Activated CD8-positive, alpha-beta memory T cell treated with anti-CD3 and anti-CD28 coated beads for 1 hour (primary cell): ENCODE measurements at regions not wholly inside any gene's neighbourhood (a gene's known extent, or its start where the extent isn't known, plus 50 kb on each side); places are given as distances from the start of the nearest gene placed in this dataset.

Source experiments
- DNase-seq, 2 donors: peaks; one replicate each; pipeline ENCODE4 v3.0.0-alpha.2; 2020; ENCODE audit warnings: low read depth in 1 of 2; ENCODE audit errors: extremely low read depth in 1 of 2

DNA sequence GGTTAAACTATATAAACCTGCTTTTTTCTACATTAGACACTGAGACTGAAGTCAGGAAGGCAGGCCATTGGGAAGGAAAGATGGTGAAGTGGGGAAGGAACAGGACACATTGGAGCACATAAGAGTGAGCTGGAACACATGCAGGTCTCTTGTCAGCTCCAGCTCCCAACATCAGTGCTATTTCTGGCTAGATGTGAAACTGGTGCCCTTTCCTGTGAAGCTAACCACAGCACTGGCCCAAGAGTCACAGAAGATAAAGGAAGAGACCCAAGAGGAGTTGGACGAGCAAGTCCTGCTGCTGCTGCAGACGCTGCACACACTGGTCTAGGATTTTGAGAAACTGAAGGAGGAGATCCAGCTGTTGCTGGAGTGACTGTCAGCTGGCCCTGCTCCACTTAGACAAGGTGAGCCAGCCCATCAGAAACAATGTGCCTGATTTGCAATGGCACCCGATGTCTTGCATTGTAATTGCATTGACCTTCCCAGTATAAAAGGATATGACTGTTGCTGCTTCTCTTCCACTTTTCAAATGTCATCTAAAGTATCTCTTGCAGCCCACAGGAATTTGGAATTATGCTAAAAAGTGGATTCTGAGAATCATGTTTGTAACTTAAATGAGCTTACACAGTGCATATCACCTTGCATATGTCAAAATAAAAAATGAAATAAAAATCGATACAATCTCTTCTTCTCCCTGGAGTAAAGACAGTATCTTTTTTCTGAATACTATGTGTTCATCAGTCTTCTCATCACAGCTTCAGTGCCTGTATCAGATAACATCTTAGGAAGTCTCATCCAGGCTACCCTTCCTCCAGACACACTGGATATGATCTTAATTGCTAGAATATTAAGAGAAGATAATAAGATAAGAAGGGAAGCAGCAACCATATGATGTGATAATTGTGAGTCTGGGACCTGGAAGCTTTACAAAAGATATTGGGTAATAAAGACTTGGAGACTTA lies 230.7 kb upstream of the SPRY2 start:
- DNase-seq = no peak

DNA sequence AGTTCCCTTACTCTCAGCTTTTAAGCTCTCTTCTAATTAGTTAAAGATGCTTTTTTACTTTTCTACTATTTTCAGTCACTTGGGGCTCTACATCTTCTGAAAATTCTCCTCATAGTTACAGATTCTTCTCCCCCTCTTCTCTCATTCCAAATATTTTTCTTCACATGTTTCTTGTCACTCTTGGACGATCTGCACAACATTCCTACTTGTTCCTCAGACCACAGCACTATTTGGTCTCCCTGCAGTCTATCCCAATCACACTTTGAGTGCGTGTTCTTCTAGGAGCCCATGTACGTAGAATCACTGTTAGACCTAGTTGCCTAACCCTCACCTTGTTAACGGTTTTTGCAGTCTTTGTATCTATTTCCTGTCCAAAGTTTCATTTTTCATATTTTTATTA lies 222.5 kb upstream of the SPRY2 start:
- no peak for DNase-seq

DNA sequence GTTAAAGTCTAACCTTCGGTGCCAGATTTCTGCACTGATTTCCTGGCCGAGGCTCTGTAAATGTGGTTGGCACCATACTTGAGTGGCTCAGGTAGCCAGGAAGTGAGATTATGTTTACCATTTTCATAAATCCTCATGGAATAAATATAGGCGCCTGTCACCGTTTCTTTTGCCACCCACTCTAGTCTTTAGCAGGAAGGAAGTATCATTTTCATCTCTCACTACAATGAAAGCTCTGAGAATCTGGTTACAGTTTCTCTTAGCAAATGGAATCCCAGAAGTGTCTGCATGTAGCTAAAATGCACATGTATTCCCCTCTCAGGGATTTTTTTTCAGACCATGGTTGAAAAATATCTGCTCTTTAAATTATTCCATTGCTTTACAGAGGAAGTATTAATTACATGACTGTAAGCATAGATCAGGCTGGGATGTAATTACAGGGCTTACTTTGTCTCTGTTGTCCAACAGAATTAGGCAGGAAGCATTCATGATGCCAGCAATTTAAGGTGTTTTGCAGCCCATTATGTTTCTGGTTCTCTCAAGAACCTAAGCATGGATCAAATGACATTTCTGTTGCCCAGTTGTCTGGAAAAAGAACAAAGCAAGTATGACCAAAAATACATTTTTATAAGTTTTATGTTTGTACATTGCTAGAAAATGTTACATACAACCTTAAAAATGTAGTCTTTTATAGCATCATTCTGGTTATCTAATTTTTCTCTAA lies 221.7 kb upstream of the SPRY2 start:
- DNase-seq = no peak

DNA sequence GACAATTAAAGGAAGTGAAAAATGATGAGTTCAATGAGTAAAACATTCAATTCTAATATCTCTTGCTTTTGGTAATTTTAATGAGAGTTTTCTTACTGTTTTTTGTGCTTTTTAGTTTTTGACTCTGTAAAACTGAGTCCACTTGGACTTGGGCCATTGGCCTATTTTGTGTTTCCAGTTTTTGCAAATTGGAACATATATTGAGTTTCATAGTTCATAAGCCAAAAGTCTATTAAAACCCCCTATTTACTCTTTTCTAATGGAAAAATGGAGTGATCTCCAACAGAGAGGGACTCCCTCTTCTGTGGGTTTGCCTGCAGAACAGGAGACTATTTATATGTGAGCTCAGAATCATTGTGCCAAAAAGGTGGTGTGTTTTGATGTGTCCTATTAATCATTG lies 219.7 kb upstream of the SPRY2 start:
- DNase-seq = no peak

DNA sequence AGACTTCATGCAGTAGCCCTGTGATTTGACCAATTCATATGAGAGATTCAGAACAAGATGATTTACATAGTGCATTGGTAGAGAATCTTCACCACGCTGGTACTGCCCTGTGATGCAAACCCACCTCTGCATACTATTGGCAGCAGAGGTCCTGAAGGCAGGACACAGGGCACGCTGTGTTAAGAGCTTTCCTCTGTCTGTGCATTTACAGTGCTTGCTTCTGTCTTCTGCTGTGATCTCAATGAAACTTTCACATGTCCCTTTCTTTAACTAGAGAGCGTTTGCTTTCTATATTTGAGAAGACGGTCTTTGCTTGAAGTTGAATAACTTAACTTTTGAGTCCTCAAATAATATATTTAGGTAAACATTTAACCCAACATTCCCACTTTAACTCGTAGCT lies 219.0 kb upstream of the SPRY2 start:
- no peak for DNase-seq

DNA sequence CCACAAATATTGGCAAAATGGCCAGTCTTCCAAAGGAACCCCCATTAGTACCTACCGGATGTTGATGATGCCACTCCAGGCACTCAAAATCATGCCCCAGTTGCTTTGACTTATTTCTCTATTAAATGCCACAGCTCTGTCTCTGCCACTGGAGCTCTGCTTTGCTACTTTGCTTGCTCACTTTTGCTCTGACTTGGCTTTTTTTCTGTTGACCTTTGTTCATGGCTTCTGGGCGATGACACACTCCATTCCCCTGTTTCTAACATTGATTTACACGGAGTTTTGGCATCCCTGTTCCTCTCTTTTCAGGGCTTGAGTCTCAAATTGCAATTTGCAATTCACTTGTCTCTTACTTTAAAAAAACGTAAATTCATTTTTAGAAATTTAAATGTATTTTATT lies 217.1 kb upstream of the SPRY2 start:
- DNase-seq = no peak

DNA sequence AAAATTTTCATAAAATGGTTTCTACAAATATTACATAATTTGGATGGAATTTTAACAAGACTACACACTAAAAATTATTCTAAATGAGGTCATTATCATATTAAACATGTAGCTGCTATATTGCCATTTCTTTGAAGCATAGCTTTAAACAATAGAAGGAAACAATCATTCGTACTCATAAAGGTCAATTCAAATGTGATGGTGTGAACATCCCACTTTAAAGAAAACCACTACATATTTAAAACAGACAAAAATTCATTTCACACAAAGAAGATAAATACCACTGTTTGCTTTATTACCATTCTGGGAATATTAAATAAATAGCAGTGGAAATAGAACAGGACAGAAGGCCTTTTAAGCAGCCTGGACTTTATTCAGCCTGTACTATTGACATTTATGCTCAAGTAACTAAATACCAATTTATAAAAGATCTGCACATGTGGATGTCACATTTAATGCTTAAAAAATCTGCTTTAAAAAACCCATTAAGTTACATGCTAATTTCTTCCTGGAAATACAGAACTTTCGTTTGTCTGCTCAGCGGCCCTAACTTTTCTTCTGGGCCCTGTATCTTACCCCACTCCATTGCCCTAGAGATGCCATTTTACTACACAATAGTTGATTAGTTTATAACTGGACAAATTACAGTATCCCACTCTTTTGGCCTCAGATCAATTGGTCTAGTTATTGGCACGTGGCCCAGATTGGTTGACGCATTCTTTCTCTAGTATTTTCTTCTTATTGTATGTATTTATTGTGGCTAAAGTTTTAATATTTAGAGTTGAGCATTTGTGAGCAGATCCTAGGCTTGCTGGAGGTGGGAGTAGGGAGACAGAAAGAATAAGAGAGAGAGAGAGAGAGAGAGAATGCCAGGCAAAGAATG lies 215.1 kb upstream of the SPRY2 start:
- DNase-seq = no peak

DNA sequence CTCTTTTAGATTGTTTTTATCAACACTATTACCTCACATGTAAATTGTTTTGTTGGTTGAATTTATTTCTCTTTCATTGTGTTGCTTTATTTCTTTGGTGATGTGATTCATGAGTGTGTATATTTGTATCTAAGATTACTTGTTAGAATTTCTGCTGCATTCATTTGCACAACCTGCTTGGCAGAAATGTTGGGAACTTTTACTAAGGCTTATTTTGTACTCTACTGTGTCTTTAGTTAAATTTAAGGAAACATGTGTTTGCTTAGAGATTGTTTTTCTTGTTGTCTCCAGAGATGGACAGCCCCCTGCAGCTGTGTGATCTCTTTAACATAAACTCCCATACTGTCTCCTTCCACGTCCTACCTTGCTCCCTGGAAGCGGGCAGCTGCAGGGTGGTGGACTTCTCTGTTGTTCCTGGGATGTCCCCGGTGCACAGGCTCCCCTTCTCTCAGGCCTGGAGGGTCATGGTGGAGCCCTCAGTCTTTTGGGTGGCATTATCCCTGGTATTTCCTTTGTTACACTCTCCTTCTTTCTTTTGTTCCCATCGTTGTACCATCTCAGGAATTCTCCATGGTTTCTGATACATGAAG lies 212.0 kb upstream of the SPRY2 start:
- no peak for DNase-seq

DNA sequence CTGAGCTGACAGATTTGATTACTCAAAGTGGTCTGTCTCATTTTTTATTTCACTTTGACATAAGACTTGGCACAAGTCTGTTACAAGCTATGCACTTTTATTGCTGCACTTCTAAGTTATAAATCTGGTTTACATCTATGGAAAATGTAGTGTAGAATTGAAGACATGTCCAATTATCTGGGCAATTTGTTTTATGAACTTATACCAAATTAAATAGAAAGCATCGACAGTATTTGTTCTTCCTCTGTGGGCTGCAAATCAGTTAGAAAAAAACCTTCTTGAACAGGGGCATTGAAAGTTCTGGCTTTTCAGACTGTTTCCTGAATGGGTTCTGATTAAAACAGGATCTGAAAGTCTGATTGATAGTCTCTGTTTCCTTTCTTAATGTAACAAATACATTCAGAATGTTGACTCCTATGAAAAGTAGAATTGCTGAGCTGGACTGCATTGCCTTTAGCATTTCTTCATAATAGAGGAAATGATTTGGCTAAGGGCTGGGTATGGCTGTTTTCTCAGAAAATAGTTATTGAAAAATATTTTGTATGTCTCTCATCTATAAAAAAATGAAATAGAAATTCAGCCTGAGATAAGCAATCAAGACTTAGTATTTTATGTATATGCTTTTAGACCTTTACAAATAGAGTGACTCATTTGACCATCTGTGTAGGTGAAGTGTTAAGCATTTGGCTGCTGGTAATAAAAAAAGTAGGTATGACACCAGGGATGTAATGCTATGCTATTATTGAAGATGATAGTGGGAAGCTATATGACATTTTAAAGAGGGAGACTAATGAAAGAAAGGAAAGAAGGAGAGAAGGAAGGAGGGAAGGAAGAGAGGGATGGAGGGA lies 210.9 kb upstream of the SPRY2 start:
- DNase-seq = no peak

DNA sequence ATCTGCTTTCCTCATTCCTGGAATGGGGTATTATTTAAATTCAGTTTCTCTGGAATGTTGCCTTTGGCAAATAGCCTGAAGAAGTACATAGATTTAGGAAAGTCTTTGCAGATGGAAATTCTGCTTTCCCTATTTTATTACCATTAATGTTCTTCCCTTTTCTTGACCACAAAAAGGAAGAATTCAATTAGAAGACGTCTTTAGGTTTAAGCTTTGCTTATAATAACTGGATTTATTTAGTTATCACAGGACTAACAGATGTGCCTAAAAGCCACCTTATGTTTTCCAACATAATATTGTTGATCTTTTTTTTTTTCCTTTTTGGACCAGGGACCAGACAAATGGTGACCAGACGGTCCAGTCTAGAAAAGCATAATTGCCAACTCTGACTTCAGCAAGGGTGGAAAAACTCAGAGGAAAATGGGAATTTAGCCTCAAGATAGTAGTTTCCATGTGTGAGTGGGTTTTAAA lies 210.1 kb upstream of the SPRY2 start:
- no peak for DNase-seq

DNA sequence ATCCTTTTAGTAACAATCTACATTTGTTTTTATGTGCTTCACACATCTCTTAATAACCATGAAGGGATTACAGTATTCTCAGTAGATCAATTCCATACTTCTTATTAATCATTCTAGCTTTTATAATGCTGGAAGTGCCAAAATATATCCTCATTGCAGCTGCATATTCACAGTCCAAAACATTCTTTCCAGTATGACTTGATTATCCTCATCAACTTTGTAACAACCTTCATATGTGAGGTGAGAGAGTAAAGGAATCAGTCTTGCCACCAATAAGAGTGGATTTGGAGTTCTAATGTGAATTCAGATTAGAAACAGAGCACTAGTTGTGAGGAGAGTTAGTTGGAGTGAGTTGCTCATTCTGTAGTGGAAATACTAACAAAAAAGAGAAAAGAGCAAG lies 208.0 kb upstream of the SPRY2 start:
- DNase-seq = no peak

DNA sequence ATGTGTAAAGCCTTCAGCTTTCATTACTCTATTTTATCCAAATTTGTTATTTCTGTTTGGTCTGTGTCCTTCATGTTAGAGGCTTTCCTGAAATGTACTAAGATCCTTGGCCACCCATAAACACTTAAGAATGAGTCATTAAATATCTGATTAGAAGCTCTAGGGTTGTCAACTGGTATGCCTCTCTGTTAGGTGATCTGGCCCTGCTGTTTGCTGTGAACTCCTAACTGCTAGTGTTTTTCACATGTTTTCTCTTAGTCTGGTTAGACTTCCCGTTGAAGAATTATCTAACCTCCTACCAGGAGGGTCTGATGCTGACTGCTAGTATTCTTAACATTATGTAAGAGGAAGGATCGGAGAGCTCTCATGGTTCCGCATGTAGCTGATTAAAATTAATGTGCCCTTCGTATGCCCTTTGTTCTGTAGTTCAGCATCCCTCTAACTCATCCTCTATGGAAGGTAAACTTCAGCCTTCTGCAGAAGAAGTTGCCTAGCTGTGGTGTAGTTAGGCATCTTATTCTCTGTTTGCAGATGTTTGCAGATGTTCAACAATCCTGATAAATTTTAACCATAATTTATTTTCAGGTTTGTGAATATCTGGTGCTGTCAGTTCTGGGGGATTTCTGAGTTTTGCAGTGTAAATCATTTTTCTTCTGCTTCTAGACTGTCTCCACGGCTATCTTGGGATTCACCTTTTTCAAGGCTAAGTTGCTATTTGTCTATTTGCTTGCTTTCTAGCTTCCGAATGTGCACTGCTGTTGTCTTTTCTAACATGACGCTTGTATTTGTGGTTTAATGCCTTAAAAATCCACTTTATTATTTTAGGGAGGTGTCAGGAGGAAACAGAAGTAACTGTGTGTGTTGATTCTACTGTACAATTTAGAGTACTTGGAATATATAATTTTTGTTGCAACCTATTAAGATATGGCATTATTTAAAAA lies 207.2 kb upstream of the SPRY2 start:
- no peak for DNase-seq

DNA sequence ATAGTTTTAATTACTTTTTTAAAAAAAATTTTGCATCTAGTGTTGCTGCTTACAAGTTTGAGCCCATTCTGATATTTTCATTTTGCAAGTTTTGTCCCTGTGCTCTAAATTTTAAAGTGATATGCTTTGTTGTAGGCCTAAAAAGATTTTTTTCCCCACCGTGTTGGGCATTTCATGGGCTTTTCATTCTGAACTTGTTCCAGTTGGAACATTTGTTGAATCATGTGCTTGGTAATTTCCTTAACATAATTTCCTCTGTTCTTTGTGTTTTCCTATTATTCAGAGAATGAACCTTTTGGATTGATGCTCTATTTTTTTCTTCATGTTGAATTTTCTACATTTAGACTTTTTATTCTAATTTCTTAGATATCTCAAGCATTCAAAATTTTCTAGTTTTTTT lies 206.4 kb upstream of the SPRY2 start:
- DNase-seq = no peak

DNA sequence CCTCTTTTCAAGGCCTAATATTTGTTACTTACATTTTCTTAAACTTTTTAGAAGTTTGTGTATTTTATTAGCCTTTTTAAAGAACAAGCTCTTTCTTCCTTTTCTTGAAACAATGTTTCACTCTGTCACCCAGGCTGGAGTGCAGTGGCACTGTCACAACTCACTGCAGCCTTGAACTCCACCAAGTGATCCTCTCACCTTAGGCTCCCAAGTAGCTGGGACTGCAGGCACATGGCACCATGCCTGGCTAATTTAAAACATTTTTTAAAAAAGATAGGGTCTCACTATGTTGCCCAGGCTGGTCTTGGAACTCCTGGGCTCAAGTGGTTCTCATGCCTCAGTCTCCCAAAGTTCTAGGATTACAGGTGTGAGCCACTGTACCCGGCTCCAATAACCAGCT lies 192.2 kb upstream of the SPRY2 start:
- DNase-seq = no peak

DNA sequence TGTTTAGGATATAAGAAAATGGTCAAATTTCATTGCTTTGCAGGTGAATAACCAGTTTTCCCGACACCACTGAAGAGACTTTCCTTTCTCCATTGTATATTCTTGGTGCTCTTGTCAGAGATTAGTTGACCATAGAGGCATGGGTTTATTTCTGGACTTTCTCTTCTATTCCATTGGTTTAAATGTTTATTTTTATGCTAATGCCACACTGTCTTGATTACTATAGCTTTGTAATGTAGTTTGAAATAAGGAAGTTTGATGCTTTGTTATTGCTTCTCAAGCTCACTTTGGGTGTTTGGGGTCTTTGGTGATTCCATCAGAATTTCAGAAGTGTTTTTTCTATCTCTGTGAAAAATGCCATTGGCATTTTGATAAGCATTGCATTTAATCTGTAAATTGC lies 190.0 kb upstream of the SPRY2 start:
- no peak for DNase-seq

DNA sequence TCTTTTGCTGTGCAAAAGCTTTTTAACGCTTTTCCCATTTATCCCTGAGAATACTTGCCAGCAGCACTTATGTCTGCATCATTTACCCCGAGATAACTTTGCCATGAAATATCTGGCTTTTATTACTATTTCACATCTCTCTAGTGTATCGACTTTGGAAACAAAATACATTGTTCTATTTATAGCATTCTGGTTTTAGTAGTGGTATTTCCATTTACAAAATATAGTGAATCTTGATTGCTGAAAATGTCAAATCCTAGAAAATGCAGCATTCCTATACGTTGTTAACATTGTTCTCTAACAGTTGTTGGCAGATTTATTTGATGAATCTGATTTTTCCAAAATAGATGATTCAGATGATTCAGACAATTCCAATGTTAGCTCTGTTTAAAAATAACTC lies 189.3 kb upstream of the SPRY2 start:
- DNase-seq = no peak

DNA sequence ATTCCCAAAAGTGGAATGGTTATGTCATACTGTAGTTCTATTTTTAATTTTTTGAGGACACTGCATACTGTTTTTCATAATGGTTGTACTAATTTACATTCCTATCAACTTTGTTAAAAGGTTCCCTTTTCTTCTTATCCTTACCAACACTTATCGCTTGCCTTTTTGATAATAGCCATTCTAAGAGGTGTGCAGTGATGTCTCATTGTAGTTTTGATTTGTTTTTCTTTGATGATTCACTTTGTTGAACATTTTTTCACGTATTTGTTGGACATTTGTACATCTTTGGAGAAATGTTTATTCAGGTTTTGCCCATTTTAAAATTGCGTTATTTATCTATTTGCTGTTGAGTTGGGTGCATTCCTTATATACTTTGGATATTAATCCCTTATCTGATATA lies 188.8 kb upstream of the SPRY2 start:
- no peak for DNase-seq

DNA sequence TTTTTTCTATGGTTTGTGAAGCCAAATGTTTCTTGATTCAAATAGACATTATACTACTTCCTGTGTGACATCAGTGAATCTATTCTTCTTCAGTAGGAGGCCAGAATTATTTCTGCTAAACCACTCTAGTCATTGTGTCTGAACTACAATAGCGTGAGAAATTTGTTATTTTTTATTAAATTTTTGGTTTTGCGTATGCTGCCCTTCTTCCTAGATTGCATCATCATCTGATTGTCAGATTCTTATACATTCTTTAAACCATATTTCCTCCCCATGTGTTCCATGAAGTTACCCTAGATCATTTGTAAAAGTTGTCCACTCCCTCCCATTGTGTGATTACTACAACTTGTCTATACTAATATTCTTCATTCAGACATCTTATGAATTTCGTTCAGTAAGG lies 187.8 kb upstream of the SPRY2 start:
- DNase-seq = no peak

DNA sequence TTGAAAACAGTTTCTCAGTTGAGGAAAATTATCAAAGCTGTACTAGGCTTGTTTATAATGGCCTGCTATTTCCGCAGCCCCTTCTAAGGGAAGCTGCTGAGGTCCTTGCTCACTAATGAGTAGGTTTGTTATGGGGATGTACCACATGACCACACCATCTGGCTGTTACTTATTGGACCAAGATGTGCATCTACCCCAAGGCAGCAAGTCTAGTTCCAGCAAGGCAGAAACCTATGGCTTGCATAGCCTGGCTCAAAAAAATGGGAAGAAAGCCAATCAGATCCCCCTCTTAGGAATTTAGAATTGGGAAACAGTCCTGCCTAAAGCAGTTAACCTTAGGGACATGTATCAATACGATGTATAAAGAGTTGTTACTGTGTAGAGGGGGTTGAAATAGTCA lies 186.5 kb upstream of the SPRY2 start:
- no peak for DNase-seq
